Fibroblast of the aortic adventitia (primary cell): ENCODE measurements at regions not wholly inside any gene's neighbourhood (a gene's known extent, or its start where the extent isn't known, plus 50 kb on each side); places are given as distances from the start of the nearest gene placed in this dataset.

ENCODE experiments used
- DNase-seq: peaks from one replicate; pipeline ENCODE4 v3.0.0-alpha.2; 2010; ENCODE audit warnings: low read depth
- H3K4me3 ChIP-seq: 2 replicates; pipeline ENCODE4 v1.5.1; 2011; ENCODE audit warnings: low read depth, mild to moderate bottlenecking, control low read depth, low read length, moderate library complexity
- CTCF ChIP-seq: IDR thresholded peaks from 2 replicates; pipeline ENCODE4 v1.5.1; 2011; ENCODE audit warnings: mild to moderate bottlenecking, low read length, control low read depth, inconsistent platforms; ENCODE audit not compliant: insufficient read depth

DNA sequence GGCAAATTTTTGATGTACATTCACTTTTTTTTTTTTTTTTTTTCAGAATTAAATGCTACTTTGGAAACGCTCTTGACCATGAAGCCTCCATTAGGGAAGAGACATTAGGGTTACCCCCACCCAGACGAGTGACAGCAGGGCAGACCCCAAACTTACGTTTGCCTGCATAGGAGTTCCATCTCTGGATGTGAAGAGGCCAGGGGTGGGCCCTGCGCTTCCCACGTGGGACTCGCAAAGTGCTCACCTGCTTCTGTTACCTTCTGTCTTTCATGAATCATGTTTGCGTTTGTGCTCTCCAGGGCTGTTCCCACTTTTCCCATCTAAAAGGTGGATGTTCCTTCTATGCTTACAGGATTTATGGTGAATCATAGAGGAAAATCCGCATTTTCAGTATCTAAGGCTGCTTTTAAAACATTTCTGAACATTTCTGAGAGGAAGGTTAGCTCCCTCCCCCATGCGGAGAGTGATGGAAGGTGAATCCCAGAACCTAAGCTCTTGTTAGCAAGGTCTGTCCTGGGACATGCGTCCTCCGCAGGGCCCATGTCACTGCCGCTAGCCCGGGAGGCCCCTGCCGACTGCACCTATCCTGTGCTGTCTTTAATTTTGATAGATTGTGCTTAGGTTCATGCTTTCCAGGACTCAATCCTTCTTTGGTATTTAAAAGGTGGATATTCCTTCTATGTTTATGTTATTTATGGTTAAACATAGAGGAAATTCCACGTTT lies 135.7 kb upstream of the RTL1 start:
- no peak overlapping the region for H3K4me3 ChIP-seq
- no peak for TF ChIP-seq CTCF
- DNase-seq, result no peak

GRCh38 chr14:101039755-101040138 lies 136.2 kb upstream of the RTL1 start:
- no peak for DNase-seq
- TF ChIP-seq CTCF, result no peak
- H3K4me3 ChIP-seq, result no peak overlapping the region

- H3K4me3 ChIP-seq, result no peak overlapping the region
- no peak for TF ChIP-seq CTCF
Observed at GRCh38 chr14:101040538-101041442, 137.3 kb upstream of the RTL1 start.

GRCh38 chr14:101043891-101044290 lies 140.4 kb upstream of the RTL1 start:
- no peak for DNase-seq
- no peak overlapping the region for H3K4me3 ChIP-seq
- no peak for TF ChIP-seq CTCF

More at GRCh38 chr14:101040538-101041442, 137.3 kb upstream of the RTL1 start:
- DNase-seq, result no peak

DNA sequence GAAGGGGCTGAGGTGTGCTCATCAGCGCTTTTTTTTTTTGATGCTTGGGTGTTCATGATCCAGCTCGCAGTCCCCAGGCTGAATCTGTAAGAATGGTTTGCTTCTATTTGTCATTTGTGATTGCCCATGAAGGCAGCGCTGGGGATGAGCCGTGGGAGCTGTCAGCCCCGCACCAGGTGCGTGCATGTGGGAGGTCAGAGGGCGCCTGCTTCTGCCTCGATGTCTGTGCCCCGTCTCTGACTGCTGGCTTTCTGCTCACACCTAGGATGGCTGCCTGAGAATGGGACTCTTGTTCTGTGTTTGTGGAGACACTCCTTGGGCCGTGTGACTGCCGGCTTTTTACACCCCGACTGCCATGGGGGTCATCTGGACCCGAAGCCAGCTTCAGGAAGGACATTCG lies 141.2 kb upstream of the RTL1 start:
- no peak overlapping the region for H3K4me3 ChIP-seq
- DNase-seq, result no peak
- TF ChIP-seq CTCF, result no peak

- TF ChIP-seq CTCF, result no peak
Observed at GRCh38 chr14:101045511-101045910, 142.0 kb upstream of the RTL1 start.

More at GRCh38 chr14:101045511-101045910, 142.0 kb upstream of the RTL1 start:
- no peak for DNase-seq
- no peak overlapping the region for H3K4me3 ChIP-seq
